ENCODE measurements at regions not wholly inside any gene's neighbourhood (a gene's known extent, or its start where the extent isn't known, plus 50 kb on each side); places are given as distances from the start of the nearest gene placed in this dataset.

- no peak for DNase-seq (ENCODE audit: low read depth in 2 of 2)
- H3K4me3 ChIP-seq (replicated peaks in 1 of 2; ENCODE audit: low read depth in 2 of 2, low read length in 2 of 2), result no peak overlapping the region
- TF ChIP-seq CTCF (IDR thresholded peaks at IDR 0.05; ENCODE audit: low read depth, low read length), result no peak
Observed at GRCh38 chr4:154936873-154937272, 155.8 kb downstream of the RBM46 start.

DNA sequence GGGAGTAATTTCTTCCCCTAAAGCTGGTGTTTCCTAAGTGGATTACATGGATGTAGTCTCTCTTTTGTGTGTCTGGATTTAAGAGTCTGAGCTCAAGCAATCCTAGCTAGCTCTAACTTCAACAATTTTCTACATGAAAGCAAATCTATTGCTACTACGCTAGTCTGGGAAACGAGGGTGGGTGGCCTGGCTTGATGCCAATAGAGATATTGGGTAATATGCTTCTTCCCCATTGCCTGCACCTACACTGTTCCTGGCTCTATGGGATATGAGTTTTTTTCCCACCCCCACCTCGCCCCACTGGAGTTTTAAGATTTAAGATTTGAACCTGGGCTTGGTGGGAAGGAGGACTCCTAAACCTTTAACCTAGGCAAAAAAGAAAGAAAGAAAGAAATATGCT is 158.8 kb downstream of the RBM46 start:
- DNase-seq (ENCODE audit: low read depth in 2 of 2), result no peak
- no peak for TF ChIP-seq CTCF (IDR thresholded peaks at IDR 0.05; ENCODE audit: low read depth, low read length)

GRCh38 chr4:154942176-154942575 is 161.1 kb downstream of the RBM46 start:
- H3K4me3 ChIP-seq (replicated peaks in 1 of 2; ENCODE audit: low read depth in 2 of 2, low read length in 2 of 2), result no peak overlapping the region
- no peak for DNase-seq (ENCODE audit: low read depth in 2 of 2)
- TF ChIP-seq CTCF (IDR thresholded peaks at IDR 0.05; ENCODE audit: low read depth, low read length), result no peak

More for the DNA sequence above, 158.8 kb downstream of the RBM46 start:
- no peak overlapping the region for H3K4me3 ChIP-seq (replicated peaks in 1 of 2; ENCODE audit: low read depth in 2 of 2, low read length in 2 of 2)

- H3K4me3 ChIP-seq (replicated peaks in 1 of 2; ENCODE audit: low read depth in 2 of 2, low read length in 2 of 2), result no peak overlapping the region
- no peak for TF ChIP-seq CTCF (IDR thresholded peaks at IDR 0.05; ENCODE audit: low read depth, low read length)
Observed at GRCh38 chr4:154944996-154945395, 163.9 kb downstream of the RBM46 start.

GRCh38 chr4:154946113-154946512 is 165.0 kb downstream of the RBM46 start:
- no peak for TF ChIP-seq CTCF (IDR thresholded peaks at IDR 0.05; ENCODE audit: low read depth, low read length)
- H3K4me3 ChIP-seq (replicated peaks in 1 of 2; ENCODE audit: low read depth in 2 of 2, low read length in 2 of 2), result no peak overlapping the region
- no peak for DNase-seq (ENCODE audit: low read depth in 2 of 2)

More at GRCh38 chr4:154944996-154945395, 163.9 kb downstream of the RBM46 start:
- no peak for DNase-seq (ENCODE audit: low read depth in 2 of 2)

DNA sequence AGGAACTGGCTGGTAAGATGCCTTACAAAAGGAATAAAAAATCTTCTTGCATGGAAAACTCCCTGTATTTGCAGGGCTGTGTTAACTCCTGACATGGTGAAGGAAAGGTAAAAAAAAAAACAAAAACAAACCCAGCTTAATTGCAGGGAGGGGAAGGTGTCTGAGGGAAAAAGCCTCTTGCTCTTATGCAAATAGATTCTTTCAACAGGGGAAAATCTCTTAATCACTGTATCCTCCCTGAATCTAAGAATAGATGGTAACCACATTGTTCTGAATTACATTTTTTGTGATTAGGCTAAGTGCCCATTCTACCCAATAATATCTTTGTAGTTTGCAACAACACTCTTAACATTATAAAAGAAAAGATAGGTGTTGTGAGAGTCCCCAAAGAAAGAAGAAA is 172.6 kb downstream of the RBM46 start:
- DNase-seq (ENCODE audit: low read depth in 2 of 2), result no peak
- H3K4me3 ChIP-seq (replicated peaks in 1 of 2; ENCODE audit: low read depth in 2 of 2, low read length in 2 of 2), result no peak overlapping the region
- no peak for TF ChIP-seq CTCF (IDR thresholded peaks at IDR 0.05; ENCODE audit: low read depth, low read length)

- no peak for DNase-seq (ENCODE audit: low read depth in 2 of 2)
- no peak for TF ChIP-seq CTCF (IDR thresholded peaks at IDR 0.05; ENCODE audit: low read depth, low read length)
- no peak overlapping the region for H3K4me3 ChIP-seq (replicated peaks in 1 of 2; ENCODE audit: low read depth in 2 of 2, low read length in 2 of 2)
Observed at GRCh38 chr4:154954117-154954516, 173.0 kb downstream of the RBM46 start.

Data from cardiac fibroblast (primary cell).